Psoas muscle (tissue), 7 donors: ENCODE measurements at regions not wholly inside any gene's neighbourhood (a gene's known extent, or its start where the extent isn't known, plus 50 kb on each side); places are given as distances from the start of the nearest gene placed in this dataset.

Experiments used
- ATAC-seq, 4 donors: fragments of 200-7000 bp; cut with Tn5 transposase; one replicate each; pipeline ENCODE4 v1.9.1; 2020; ENCODE audit warnings: moderate library complexity in 3 of 4, mild to moderate bottlenecking in 2 of 4
- DNase-seq, 2 donors: peaks; one replicate each; pipeline ENCODE4 v3.0.0-alpha.2; 2020
- H3K27ac ChIP-seq: fragments of 200-600 bp; one replicate; pipeline ENCODE4 v1.8.0; 2022
- H3K27me3 ChIP-seq, 3 donors: fragments of 200-600 bp in 1 of 3; one replicate each; pipeline versions ENCODE4 v1.6.1 to v1.8.0; 2013 to 2022; ENCODE audit warnings: low read length in 2 of 3, mild to moderate bottlenecking in 2 of 3, moderate library complexity in 1 of 3; ENCODE audit not compliant: insufficient read depth in 3 of 3
- H3K36me3 ChIP-seq, 2 donors: fragments of 200-600 bp in 1 of 2; one replicate each; pipeline versions ENCODE4 v1.6.1 to v1.8.0; 2013 to 2022; ENCODE audit warnings: low read depth in 1 of 2, mild to moderate bottlenecking in 1 of 2, moderate library complexity in 1 of 2; ENCODE audit not compliant: insufficient read depth in 1 of 2
- H3K4me1 ChIP-seq: fragments of 200-600 bp; one replicate; pipeline ENCODE4 v1.8.0; 2022
- H3K4me3 ChIP-seq: fragments of 200-600 bp; one replicate; pipeline ENCODE4 v1.8.0; 2022; ENCODE audit warnings: mild to moderate bottlenecking
- H3K9me3 ChIP-seq: fragments of 200-600 bp; one replicate; pipeline ENCODE4 v1.8.0; 2022
- CTCF ChIP-seq: fragments of 200-600 bp; IDR thresholded peaks from one replicate; pipeline ENCODE4 v1.8.0; 2022; ENCODE audit warnings: antibody characterized with exemption
- WGBS, 3 donors: extraction: QIAGEN DNeasy Blood & Tissue Kit; methylation state at CpG; one replicate each; pipeline versions ENCODE4 v1.1.6 to v1.1.7; 2013; 5-methylcytosine and 5-hydroxymethylcytosine counted together
- intact Hi-C, 2 donors: fragments of 100-400 bp; cut with DNase I; formaldehyde crosslinking; loops; one replicate each; pipeline versions ENCODE4 v1.11.0 to v1.14.2; 2022
- donor health status: healthy with polysubstance abuse.
- donor health status: DM: no; HTN: no; CAD: no; lungs with moderate emphysema.
- donor health status: Bipolar disorder and iron deficiency.
- donor health status: healthy.
- donor health status: DM: yes; HTN: yes; CAD: no.
- donor health status: DM: no; HTN: no; CAD: no.
- donor health status: DM: yes; HTN: yes; CAD: no.

DNA sequence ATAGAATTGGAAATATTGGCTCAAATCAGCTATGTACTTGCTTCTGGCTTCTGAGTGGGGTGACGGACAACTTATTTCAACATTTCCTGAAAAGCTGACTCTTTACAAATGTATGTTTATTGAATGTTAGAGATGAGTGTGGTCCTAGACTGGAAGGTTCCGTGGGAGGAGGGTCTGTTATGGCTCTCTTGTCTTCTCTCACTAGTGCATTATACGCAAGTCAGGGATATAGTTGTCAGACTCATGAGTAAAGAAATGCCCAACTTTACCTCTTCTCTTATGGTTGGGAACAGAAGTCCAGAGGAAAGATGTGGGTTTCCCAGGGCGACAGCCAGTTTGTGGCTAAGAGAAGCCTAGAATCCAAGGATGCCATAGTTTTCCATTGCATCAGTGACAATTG, 839.3 kb upstream of the WWC1 start:
- Histone ChIP-seq H3K4me3 (no peak overlapping the region), H3K9me3 (no peaks in the 10 kb centered on the region), H3K36me3 (no peaks in the 10 kb centered on the region), H3K4me1 (no peaks in the 10 kb centered on the region), H3K27ac (no peak overlapping the region), H3K27me3 (no peaks in the 10 kb centered on the region)
- intact Hi-C loops = no loop called here
- 93 to 95% (median 93%) methylated on average over 4 of the region's 4 CpGs for WGBS, 3 donors
- DNase-seq (no peak), ATAC-seq (no peak)
- no peak for TF ChIP-seq CTCF

- Histone ChIP-seq H3K4me3 (no peak overlapping the region), H3K4me1 (no peaks in the 10 kb centered on the region), H3K9me3 (no peaks in the 10 kb centered on the region), H3K36me3 (no peaks in the 10 kb centered on the region), H3K27me3 (no peaks in the 10 kb centered on the region), H3K27ac (no peak overlapping the region)
- TF ChIP-seq CTCF = no peak
- intact Hi-C loops = no loop called here
- DNase-seq = no peak
- WGBS, 3 donors = 57 to 64% (median 60%) methylated on average over 3 of the region's 3 CpGs
- no peak for ATAC-seq
Measured at GRCh38 chr5:167453246-167454030, 838.0 kb upstream of the WWC1 start.

DNA sequence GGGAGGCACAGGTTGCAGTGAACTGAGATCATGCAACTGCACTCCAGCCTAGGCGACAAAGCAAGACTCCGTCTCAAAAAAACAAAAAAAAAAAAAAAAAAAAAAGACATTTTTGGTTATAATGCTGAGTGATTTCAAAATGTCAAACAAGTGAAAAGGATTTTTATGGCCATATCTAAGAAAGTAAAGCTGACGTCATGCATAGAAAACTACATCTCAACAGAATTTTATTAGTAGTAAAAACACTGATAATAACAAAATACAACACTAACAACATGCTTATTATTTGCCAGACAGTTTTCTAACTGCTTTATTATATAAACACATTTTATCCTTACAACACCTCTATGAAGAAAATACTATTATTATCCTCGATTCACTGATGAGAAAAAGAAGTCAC, 833.0 kb upstream of the WWC1 start:
- Histone ChIP-seq H3K4me3 (no peak overlapping the region), H3K27ac (no peak overlapping the region), H3K4me1 (no peaks in the 10 kb centered on the region), H3K9me3 (no peaks in the 10 kb centered on the region), H3K36me3 (no peaks in the 10 kb centered on the region), H3K27me3 (no peaks in the 10 kb centered on the region)
- intact Hi-C loops = no loop called here
- TF ChIP-seq CTCF = no peak
- no peak for DNase-seq
- no peak for ATAC-seq
- 76 to 83% (median 79%) methylated on average over 4 of the region's 4 CpGs for WGBS, 3 donors

DNA sequence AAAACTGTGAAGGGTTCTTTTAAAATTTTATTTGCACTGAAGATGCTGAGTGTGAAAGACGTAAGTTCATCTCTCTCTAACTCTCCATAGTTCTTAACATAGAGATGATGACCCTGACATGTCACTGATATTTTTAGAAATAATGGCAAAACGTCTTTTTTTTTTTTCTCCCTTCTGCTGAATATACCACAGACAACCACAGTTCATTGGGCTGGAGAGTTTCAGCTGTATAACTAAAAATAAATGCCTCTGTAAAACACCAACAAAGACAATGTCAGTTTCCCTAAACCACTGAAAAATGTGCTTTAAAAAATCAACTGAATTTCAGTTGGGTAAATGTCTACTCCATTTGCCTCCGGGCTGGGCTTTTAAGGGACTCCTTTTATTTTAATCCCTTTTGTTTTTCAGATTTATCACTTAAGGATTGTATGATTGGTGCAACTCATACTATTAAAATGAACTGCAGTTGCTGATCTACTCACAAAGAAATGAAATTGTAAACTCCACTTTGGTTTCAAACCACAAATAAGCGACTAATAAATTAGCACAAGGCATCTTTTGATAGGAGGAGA, 830.9 kb upstream of the WWC1 start:
- no peak overlapping the region for H3K4me3 ChIP-seq
- ATAC-seq (no peak), DNase-seq (no peak)
- H3K9me3 ChIP-seq = no peaks in the 10 kb centered on the region
- WGBS, 3 donors = 56 to 64% (median 59%) methylated on average over 4 of the region's 4 CpGs
- intact Hi-C loops = no loop called here
- H3K27me3 ChIP-seq = no peaks in the 10 kb centered on the region
- H3K36me3 ChIP-seq = no peaks in the 10 kb centered on the region
- no peak overlapping the region for H3K27ac ChIP-seq
- TF ChIP-seq CTCF = no peak
- no peaks in the 10 kb centered on the region for H3K4me1 ChIP-seq
